Activated CD4-positive, alpha-beta T cell treated with anti-CD3 and anti-CD28 coated beads, Interleukin-2, amount 10 ng/mL, durations not matched to agents 7 days and 5 days (primary cell): ENCODE measurements at regions not wholly inside any gene's neighbourhood (a gene's known extent, or its start where the extent isn't known, plus 50 kb on each side); places are given as distances from the start of the nearest gene placed in this dataset.

Experiments
- CTCF ChIA-PET: fragments of 350-600 bp; sonication (Branson Sonifier 250); formaldehyde crosslinking; loops from one replicate; lab custom pipeline; 2021; ENCODE audit warnings: antibody characterized with exemption; lab: Charles Lee
- POLR2A ChIA-PET: fragments of 350-600 bp; sonication (Branson Sonifier 250); formaldehyde crosslinking; loops from one replicate; lab custom pipeline; 2021; ENCODE audit warnings: antibody characterized with exemption; lab: Charles Lee
- DNase-seq: peaks from one replicate; pipeline ENCODE4 v3.0.0-alpha.2; 2020
- H3K27ac Mint-ChIP-seq: one replicate; pipeline ENCODE4 v1.8.0; 2021; ENCODE audit warnings: mild to moderate bottlenecking, moderate library complexity, mixed read lengths
- H3K27me3 Mint-ChIP-seq: one replicate; pipeline ENCODE4 v1.8.0; 2021; ENCODE audit warnings: mixed read lengths
- H3K36me3 Mint-ChIP-seq: one replicate; pipeline ENCODE4 v1.8.0; 2021; ENCODE audit warnings: low read depth, mixed read lengths
- H3K4me1 Mint-ChIP-seq: one replicate; pipeline ENCODE4 v1.8.0; 2021; ENCODE audit warnings: mixed read lengths
- H3K4me3 Mint-ChIP-seq: one replicate; pipeline ENCODE4 v1.8.0; 2021; ENCODE audit warnings: mild to moderate bottlenecking, moderate library complexity, mixed read lengths
- H3K9me3 Mint-ChIP-seq: one replicate; pipeline ENCODE4 v1.8.0; 2021; ENCODE audit warnings: mixed read lengths

- no peaks in the 10 kb centered on the region for H3K27me3 Mint-ChIP-seq
- H3K36me3 Mint-ChIP-seq, result peaks cover 2% of the 10 kb centered on the region
- ChIA-PET CTCF (no interaction called here), POLR2A (no interaction called here)
- no peak overlapping the region for H3K27ac Mint-ChIP-seq
- H3K9me3 Mint-ChIP-seq, result peaks cover 5% of the 10 kb centered on the region
- no peak overlapping the region for H3K4me3 Mint-ChIP-seq
- no peak for DNase-seq
- H3K4me1 Mint-ChIP-seq, result peaks cover 2% of the 10 kb centered on the region
Measured at GRCh38 chr5:71883742-71884103, 164.6 kb downstream of the CARTPT start.

GRCh38 chr5:71884926-71885325, 165.9 kb downstream of the CARTPT start:
- peaks cover 2% of the 10 kb centered on the region for H3K4me1 Mint-ChIP-seq
- H3K27me3 Mint-ChIP-seq, result no peaks in the 10 kb centered on the region

GRCh38 chr5:71886406-71886805, 167.3 kb downstream of the CARTPT start:
- peaks cover 2% of the 10 kb centered on the region for H3K36me3 Mint-ChIP-seq
- CTCF ChIA-PET, result no interaction called here
- POLR2A ChIA-PET, result no interaction called here
- H3K4me3 Mint-ChIP-seq, result no peak overlapping the region
- peaks cover 4% of the 10 kb centered on the region for H3K27me3 Mint-ChIP-seq
- H3K9me3 Mint-ChIP-seq, result peaks cover 10% of the 10 kb centered on the region
- no peak for DNase-seq
- peaks cover 2% of the 10 kb centered on the region for H3K4me1 Mint-ChIP-seq
- no peak overlapping the region for H3K27ac Mint-ChIP-seq

More at GRCh38 chr5:71884926-71885325, 165.9 kb downstream of the CARTPT start:
- ChIA-PET CTCF (no interaction called here), POLR2A (no interaction called here)
- peaks cover 10% of the 10 kb centered on the region for H3K9me3 Mint-ChIP-seq
- peaks cover 2% of the 10 kb centered on the region for H3K36me3 Mint-ChIP-seq
- no peak overlapping the region for H3K4me3 Mint-ChIP-seq
- H3K27ac Mint-ChIP-seq, result no peak overlapping the region
- no peak for DNase-seq

- H3K9me3 Mint-ChIP-seq, result peaks cover 10% of the 10 kb centered on the region
- POLR2A ChIA-PET, result no interaction called here
- DNase-seq, result peak; percentile 38
Measured at GRCh38 chr5:71887680-71888079, 168.6 kb downstream of the CARTPT start.

GRCh38 chr5:71891406-71891805, 172.3 kb downstream of the CARTPT start:
- Mint-ChIP-seq H3K9me3 (peaks cover 10% of the 10 kb centered on the region), H3K27me3 (peaks cover 4% of the 10 kb centered on the region), H3K36me3 (peaks cover 2% of the 10 kb centered on the region), H3K4me3 (no peak overlapping the region), H3K4me1 (peaks cover 2% of the 10 kb centered on the region), H3K27ac (no peak overlapping the region)
- DNase-seq, result no peak
- ChIA-PET CTCF (no interaction called here), POLR2A (no interaction called here)

More at GRCh38 chr5:71887680-71888079, 168.6 kb downstream of the CARTPT start:
- Mint-ChIP-seq H3K4me1 (peaks cover 2% of the 10 kb centered on the region), H3K27ac (peak overlapping the region; percentile 62), H3K36me3 (peaks cover 2% of the 10 kb centered on the region), H3K4me3 (peak overlapping the region; percentile 26), H3K27me3 (peaks cover 4% of the 10 kb centered on the region)
- CTCF ChIA-PET, result no interaction called here

GRCh38 chr5:71891856-71892255, 172.8 kb downstream of the CARTPT start:
- H3K27ac Mint-ChIP-seq, result no peak overlapping the region

GRCh38 chr5:71892641-71893365, 173.7 kb downstream of the CARTPT start:
- no peak overlapping the region for H3K27ac Mint-ChIP-seq
- H3K4me3 Mint-ChIP-seq, result no peak overlapping the region
- H3K9me3 Mint-ChIP-seq, result peaks cover 8% of the 10 kb centered on the region
- POLR2A ChIA-PET, result no interaction called here
- H3K36me3 Mint-ChIP-seq, result no peaks in the 10 kb centered on the region
- CTCF ChIA-PET, result interaction anchor here (1.2 kb wide), 1 partner anchor 15 kb away, joined by 3 read pairs; no protein-coding TSS in a partner anchor
- no peak for DNase-seq
- H3K4me1 Mint-ChIP-seq, result no peaks in the 10 kb centered on the region
- peaks cover 4% of the 10 kb centered on the region for H3K27me3 Mint-ChIP-seq

More at GRCh38 chr5:71891856-71892255, 172.8 kb downstream of the CARTPT start:
- H3K27me3 Mint-ChIP-seq, result peaks cover 4% of the 10 kb centered on the region
- POLR2A ChIA-PET, result no interaction called here
- DNase-seq, result no peak
- CTCF ChIA-PET, result no interaction called here
- H3K36me3 Mint-ChIP-seq, result peaks cover 2% of the 10 kb centered on the region
- H3K4me1 Mint-ChIP-seq, result peaks cover 2% of the 10 kb centered on the region
- H3K4me3 Mint-ChIP-seq, result no peak overlapping the region
- H3K9me3 Mint-ChIP-seq, result peaks cover 10% of the 10 kb centered on the region

- POLR2A ChIA-PET, result no interaction called here
- Mint-ChIP-seq H3K36me3 (no peaks in the 10 kb centered on the region), H3K4me1 (no peaks in the 10 kb centered on the region), H3K27ac (no peak overlapping the region), H3K27me3 (peaks cover 4% of the 10 kb centered on the region), H3K4me3 (no peak overlapping the region), H3K9me3 (peaks cover 5% of the 10 kb centered on the region)
- CTCF ChIA-PET, result interaction anchor here (1.2 kb wide), 1 partner anchor 15 kb away, joined by 3 read pairs; no protein-coding TSS in a partner anchor
- no peak for DNase-seq
Measured at GRCh38 chr5:71893451-71893850, 174.4 kb downstream of the CARTPT start.

GRCh38 chr5:71894091-71894490, 175.0 kb downstream of the CARTPT start:
- Mint-ChIP-seq H3K4me1 (no peaks in the 10 kb centered on the region), H3K27me3 (peaks cover 4% of the 10 kb centered on the region), H3K27ac (no peak overlapping the region), H3K4me3 (no peak overlapping the region), H3K36me3 (no peaks in the 10 kb centered on the region), H3K9me3 (peaks cover 1% of the 10 kb centered on the region)
- POLR2A ChIA-PET, result no interaction called here
- CTCF ChIA-PET, result interaction anchor here (1.2 kb wide), 1 partner anchor 14 kb away, joined by 3 read pairs; no protein-coding TSS in a partner anchor
- no peak for DNase-seq

- Mint-ChIP-seq H3K9me3 (no peaks in the 10 kb centered on the region), H3K4me3 (no peak overlapping the region), H3K36me3 (no peaks in the 10 kb centered on the region), H3K4me1 (no peaks in the 10 kb centered on the region), H3K27ac (no peak overlapping the region), H3K27me3 (peaks cover 2% of the 10 kb centered on the region)
- no peak for DNase-seq
- ChIA-PET POLR2A (no interaction called here), CTCF (no interaction called here)
Measured at GRCh38 chr5:71895546-71895945, 176.5 kb downstream of the CARTPT start.

- H3K27me3 Mint-ChIP-seq, result no peaks in the 10 kb centered on the region
- ChIA-PET CTCF (no interaction called here), POLR2A (no interaction called here)
- no peak overlapping the region for H3K27ac Mint-ChIP-seq
- H3K9me3 Mint-ChIP-seq, result no peaks in the 10 kb centered on the region
- H3K4me1 Mint-ChIP-seq, result no peaks in the 10 kb centered on the region
- DNase-seq, result no peak
- H3K4me3 Mint-ChIP-seq, result no peak overlapping the region
- no peaks in the 10 kb centered on the region for H3K36me3 Mint-ChIP-seq
Measured at GRCh38 chr5:71899865-71900342, 180.8 kb downstream of the CARTPT start.

- ChIA-PET POLR2A (no interaction called here), CTCF (no interaction called here)
- no peaks in the 10 kb centered on the region for H3K9me3 Mint-ChIP-seq
- no peak overlapping the region for H3K4me3 Mint-ChIP-seq
- H3K27ac Mint-ChIP-seq, result no peak overlapping the region
- H3K27me3 Mint-ChIP-seq, result no peaks in the 10 kb centered on the region
- H3K4me1 Mint-ChIP-seq, result no peaks in the 10 kb centered on the region
- H3K36me3 Mint-ChIP-seq, result no peaks in the 10 kb centered on the region
- DNase-seq, result no peak
Measured at GRCh38 chr5:71903808-71904207, 184.7 kb downstream of the CARTPT start.

GRCh38 chr5:71904852-71905251, 185.8 kb downstream of the CARTPT start:
- Mint-ChIP-seq H3K27ac (no peak overlapping the region), H3K9me3 (no peaks in the 10 kb centered on the region), H3K36me3 (no peaks in the 10 kb centered on the region), H3K4me3 (no peak overlapping the region), H3K27me3 (peaks cover 2% of the 10 kb centered on the region), H3K4me1 (no peaks in the 10 kb centered on the region)
- CTCF ChIA-PET, result no interaction called here
- POLR2A ChIA-PET, result no interaction called here
- DNase-seq, result no peak
